Prostate gland (tissue), 2 donors: ENCODE measurements at regions not wholly inside any gene's neighbourhood (a gene's known extent, or its start where the extent isn't known, plus 50 kb on each side); places are given as distances from the start of the nearest gene placed in this dataset.

ENCODE experiments used
- DNase-seq: peaks from one replicate; pipeline ENCODE4 v3.0.0-alpha.2; 2019; ENCODE audit warnings: low spot score
- H3K27ac ChIP-seq, 2 donors: fragments of 200-600 bp; sonication (generic); 2 replicates each; pipeline ENCODE4 v1.5.1; 2017 to 2019
- H3K27me3 ChIP-seq: fragments of 200-600 bp; sonication (generic); replicated peaks from 2 replicates; pipeline ENCODE4 v1.5.1; 2019; ENCODE audit not compliant: insufficient read depth
- H3K36me3 ChIP-seq, 2 donors: fragments of 200-600 bp; sonication (generic); 1 replicate in 1 of 2; 2 replicates in 1 of 2; pipeline versions ENCODE4 v1.5.1 to v1.8.1; 2017 to 2019
- H3K4me1 ChIP-seq: fragments of 200-600 bp; sonication (generic); replicated peaks from 2 replicates; pipeline ENCODE4 v1.5.1; 2019
- H3K4me3 ChIP-seq, 2 donors: fragments of 200-600 bp; sonication (generic); 2 replicates each; pipeline ENCODE4 v1.5.1; 2017 to 2019
- H3K9me3 ChIP-seq: fragments of 200-600 bp; sonication (generic); 2 replicates; pipeline ENCODE4 v1.5.1; 2017
- POLR2A ChIP-seq: fragments of 450-650 bp; IDR thresholded peaks from one replicate; pipeline ENCODE4 v1.6.1; 2016; ENCODE audit warnings: antibody characterized with exemption, mild to moderate bottlenecking
- POLR2AphosphoS5 ChIP-seq: sonication (generic); formaldehyde crosslinking; IDR thresholded peaks from one replicate; pipeline ENCODE4 v1.6.1; 2017; ENCODE audit warnings: antibody characterized with exemption
- WGBS: methylation state at CpG from one replicate; pipeline ENCODE4 v1.1.5; 2018; 5-methylcytosine and 5-hydroxymethylcytosine counted together
- intact Hi-C: fragments of 100-400 bp; cut with DNase I; formaldehyde crosslinking; loops from one replicate; pipeline ENCODE4 v1.14.2; 2022
- TF ChIP-seq, protein P1 (sequence below), 4 experiments: fragments of 200-600 bp in 2 of 4; fragments of 450-650 bp in 2 of 4; sonication (generic) in 2 of 4; IDR thresholded peaks; 1 replicate in 3 of 4; 2 replicates in 1 of 4; pipeline ENCODE4 v1.5.1; 2016 to 2019; ENCODE audit warnings: antibody characterized with exemption in 4 of 4, mild to moderate bottlenecking in 2 of 4, moderate library complexity in 2 of 4

DNA sequence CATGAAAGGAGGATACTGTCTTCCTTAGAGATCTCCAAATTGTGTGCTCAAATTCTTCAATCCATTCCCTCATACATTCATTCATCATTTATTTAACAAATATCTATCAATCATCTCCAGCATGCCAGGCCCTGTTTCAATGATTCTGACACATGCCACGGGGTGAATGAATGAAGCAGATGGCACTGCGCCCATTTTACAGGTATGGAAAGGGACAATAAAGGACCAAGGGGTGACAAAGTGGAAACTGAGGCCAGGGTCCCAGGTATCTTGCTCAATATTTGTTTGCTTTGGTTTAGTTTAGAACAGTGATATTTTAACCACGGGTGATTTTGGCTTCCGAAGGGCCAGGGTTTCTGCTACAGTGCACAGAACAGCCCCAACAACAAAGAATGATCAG is 321.6 kb upstream of the RUNX1 start:
- DNase-seq = no peak
- TF ChIP-seq POLR2AphosphoS5 = no peak
- TF ChIP-seq, protein P1, sequence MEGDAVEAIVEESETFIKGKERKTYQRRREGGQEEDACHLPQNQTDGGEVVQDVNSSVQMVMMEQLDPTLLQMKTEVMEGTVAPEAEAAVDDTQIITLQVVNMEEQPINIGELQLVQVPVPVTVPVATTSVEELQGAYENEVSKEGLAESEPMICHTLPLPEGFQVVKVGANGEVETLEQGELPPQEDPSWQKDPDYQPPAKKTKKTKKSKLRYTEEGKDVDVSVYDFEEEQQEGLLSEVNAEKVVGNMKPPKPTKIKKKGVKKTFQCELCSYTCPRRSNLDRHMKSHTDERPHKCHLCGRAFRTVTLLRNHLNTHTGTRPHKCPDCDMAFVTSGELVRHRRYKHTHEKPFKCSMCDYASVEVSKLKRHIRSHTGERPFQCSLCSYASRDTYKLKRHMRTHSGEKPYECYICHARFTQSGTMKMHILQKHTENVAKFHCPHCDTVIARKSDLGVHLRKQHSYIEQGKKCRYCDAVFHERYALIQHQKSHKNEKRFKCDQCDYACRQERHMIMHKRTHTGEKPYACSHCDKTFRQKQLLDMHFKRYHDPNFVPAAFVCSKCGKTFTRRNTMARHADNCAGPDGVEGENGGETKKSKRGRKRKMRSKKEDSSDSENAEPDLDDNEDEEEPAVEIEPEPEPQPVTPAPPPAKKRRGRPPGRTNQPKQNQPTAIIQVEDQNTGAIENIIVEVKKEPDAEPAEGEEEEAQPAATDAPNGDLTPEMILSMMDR (IDR thresholded peaks at IDR 0.05) = no peak
- TF ChIP-seq POLR2A = no peak
- Histone ChIP-seq H3K36me3 (no peaks in the 10 kb centered on the region), H3K27me3 (no peaks in the 10 kb centered on the region), H3K4me1 (no peaks in the 10 kb centered on the region), H3K27ac (no peak overlapping the region), H3K4me3 (no peak overlapping the region), H3K9me3 (no peaks in the 10 kb centered on the region)
- 87% methylated on average over 4 of the region's 4 CpGs for WGBS
- intact Hi-C loops = no loop called here

DNA sequence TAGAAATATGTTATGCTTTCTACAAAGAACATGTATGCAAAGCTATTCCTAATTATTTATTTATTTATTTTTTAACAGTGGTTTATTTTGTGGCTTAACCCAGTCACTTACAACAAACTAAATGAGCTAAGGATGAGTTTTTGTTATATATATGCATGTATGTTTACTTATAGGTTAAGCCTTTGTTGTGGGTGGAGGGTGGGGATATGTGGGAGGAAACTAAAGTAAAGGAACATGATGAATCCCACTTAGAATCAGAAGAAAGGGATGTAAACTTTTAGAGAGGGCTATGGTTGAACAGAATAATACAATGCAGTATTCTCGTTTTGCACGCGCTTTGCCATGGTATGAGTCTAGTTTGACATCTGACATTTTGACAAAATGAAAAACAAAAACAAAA is 321.0 kb upstream of the RUNX1 start:
- Histone ChIP-seq H3K27me3 (no peaks in the 10 kb centered on the region), H3K9me3 (no peaks in the 10 kb centered on the region), H3K36me3 (no peaks in the 10 kb centered on the region), H3K27ac (no peak overlapping the region), H3K4me1 (no peaks in the 10 kb centered on the region), H3K4me3 (no peak overlapping the region)
- intact Hi-C loops = no loop called here
- no peak for DNase-seq
- TF ChIP-seq POLR2AphosphoS5 (no peak), POLR2A (no peak)
- TF ChIP-seq, protein P1 (IDR thresholded peaks at IDR 0.05) = no peak
- WGBS = 92% methylated on average over 3 of the region's 3 CpGs

DNA sequence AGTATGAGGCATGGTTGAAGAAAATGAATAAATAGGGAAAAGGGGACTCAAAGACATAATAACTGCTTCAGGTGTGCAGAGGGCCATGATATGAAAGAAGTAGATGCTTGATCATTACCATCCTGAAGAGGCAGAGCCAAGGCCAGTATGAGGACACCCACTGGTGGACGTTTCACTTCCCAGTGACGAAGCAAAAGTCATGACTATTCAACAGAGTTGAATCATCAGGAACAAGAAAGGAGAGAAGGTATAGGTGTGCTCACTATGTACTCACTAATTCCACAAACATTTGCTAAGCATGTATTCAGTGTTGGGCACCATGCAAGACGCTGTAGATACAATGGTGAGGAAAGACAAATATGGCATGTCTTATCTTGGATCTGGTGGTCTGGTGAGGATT is 319.2 kb upstream of the RUNX1 start:
- Histone ChIP-seq H3K9me3 (no peaks in the 10 kb centered on the region), H3K4me3 (no peak overlapping the region), H3K4me1 (no peaks in the 10 kb centered on the region), H3K27me3 (no peaks in the 10 kb centered on the region), H3K36me3 (no peaks in the 10 kb centered on the region), H3K27ac (no peak overlapping the region)
- TF ChIP-seq, protein P1 (IDR thresholded peaks at IDR 0.05) = no peak
- TF ChIP-seq POLR2AphosphoS5 (no peak), POLR2A (no peak)
- no peak for DNase-seq
- intact Hi-C loops = no loop called here
- 94% methylated on average over 3 of the region's 3 CpGs for WGBS

DNA sequence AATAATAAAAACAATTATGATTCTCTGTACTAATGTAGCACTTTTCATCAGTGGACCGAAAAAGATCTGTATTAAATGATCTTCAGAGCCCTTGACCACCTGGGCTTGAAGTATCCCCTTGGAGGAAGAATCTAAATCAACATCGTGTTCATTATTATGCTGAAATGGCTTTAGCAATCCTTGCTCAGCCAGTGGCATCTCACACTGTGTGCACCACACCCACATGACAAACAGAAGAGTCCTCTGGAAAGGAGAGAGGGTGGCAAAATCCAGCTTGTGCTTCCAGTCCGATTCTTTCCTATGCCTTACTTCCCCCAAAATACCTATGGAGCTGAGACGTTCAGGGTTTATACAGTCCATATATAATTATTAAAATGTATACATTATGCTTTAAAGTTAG is 318.5 kb upstream of the RUNX1 start:
- Histone ChIP-seq H3K27me3 (no peaks in the 10 kb centered on the region), H3K27ac (no peak overlapping the region), H3K9me3 (no peaks in the 10 kb centered on the region), H3K4me1 (no peaks in the 10 kb centered on the region), H3K36me3 (no peaks in the 10 kb centered on the region), H3K4me3 (no peak overlapping the region)
- peak; percentile 18 for DNase-seq
- intact Hi-C loops = no loop called here
- WGBS = 70% methylated on average over 4 of the region's 4 CpGs
- TF ChIP-seq, protein P1 (IDR thresholded peaks at IDR 0.05) = no peak
- TF ChIP-seq POLR2AphosphoS5 = peak; percentile 17

DNA sequence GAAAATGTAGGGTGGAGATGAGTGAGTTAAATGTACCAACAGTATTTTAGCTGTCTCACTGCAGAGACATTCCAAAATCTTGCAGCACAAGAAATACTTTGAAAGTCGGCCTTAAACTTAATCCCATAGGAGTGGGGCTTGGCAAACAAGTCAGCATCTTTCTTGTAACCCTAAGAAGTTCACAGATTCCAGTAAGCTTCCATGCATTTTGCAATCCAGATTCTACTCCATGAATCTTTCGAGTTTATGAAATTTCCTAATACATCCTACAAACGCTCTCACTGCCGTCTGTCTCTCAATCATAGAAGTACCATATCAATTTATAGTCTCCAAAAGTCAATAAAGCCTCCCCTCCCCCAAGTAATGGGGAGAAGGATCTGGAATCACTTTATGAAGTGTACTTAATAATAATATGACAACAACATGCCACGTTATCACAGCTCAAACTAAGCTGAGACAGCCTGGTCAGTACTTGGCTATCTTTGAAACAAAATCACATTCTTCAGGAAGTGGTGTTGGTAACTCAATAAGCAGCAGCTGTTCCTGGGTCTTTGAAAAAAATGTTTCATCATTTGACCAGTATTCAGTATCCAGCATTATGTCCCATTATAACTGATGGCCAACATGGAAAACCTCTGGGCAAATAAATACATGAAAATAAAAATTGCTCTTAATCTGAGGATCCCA is 317.4 kb upstream of the RUNX1 start:
- Histone ChIP-seq H3K9me3 (no peaks in the 10 kb centered on the region), H3K36me3 (no peaks in the 10 kb centered on the region), H3K27ac (no peak overlapping the region), H3K4me3 (no peak overlapping the region), H3K27me3 (no peaks in the 10 kb centered on the region), H3K4me1 (no peaks in the 10 kb centered on the region)
- no peak for DNase-seq
- intact Hi-C loops = no loop called here
- WGBS = 60% methylated on average over 5 of the region's 5 CpGs
- TF ChIP-seq, protein P1 (IDR thresholded peaks at IDR 0.05) = no peak
- no peak for TF ChIP-seq POLR2A
- no peak for TF ChIP-seq POLR2AphosphoS5
